Mesodermal cell (in vitro differentiated cells): ENCODE measurements at regions not wholly inside any gene's neighbourhood (a gene's known extent, or its start where the extent isn't known, plus 50 kb on each side); places are given as distances from the start of the nearest gene placed in this dataset.

Experiments used
- H3K27ac ChIP-seq: 2 replicates; pipeline ENCODE4 v1.7.0; 2013; ENCODE audit warnings: mild to moderate bottlenecking, low read depth, low read length, moderate library complexity; ENCODE audit not compliant: severe bottlenecking
- H3K36me3 ChIP-seq: 2 replicates; pipeline ENCODE4 v1.7.1; 2013; ENCODE audit warnings: mild to moderate bottlenecking, low read length, moderate library complexity; ENCODE audit not compliant: control insufficient read depth, insufficient read depth
- H3K4me1 ChIP-seq: one replicate; pipeline ENCODE4 v1.7.1; 2013; ENCODE audit warnings: mild to moderate bottlenecking, low read length; ENCODE audit not compliant: insufficient read depth, control insufficient read depth, poor library complexity, severe bottlenecking
- H3K4me3 ChIP-seq: 2 replicates; pipeline ENCODE4 v1.7.0; 2013; ENCODE audit warnings: low read length, control low read depth, mild to moderate bottlenecking; ENCODE audit not compliant: insufficient read depth, poor library complexity, severe bottlenecking; ENCODE audit errors: extremely low read depth
- H3K9me3 ChIP-seq: 2 replicates; pipeline ENCODE4 v1.7.1; 2013; ENCODE audit warnings: mild to moderate bottlenecking, low read length, moderate library complexity; ENCODE audit not compliant: control insufficient read depth
- WGBS, 2 experiments: methylation state at CpG; one replicate each; pipeline ENCODE4 v1.1.5; 2013; ENCODE audit warnings: missing lambda C conversion rate in 2 of 2; ENCODE audit not compliant: insufficient coverage in 2 of 2; 5-methylcytosine and 5-hydroxymethylcytosine counted together

DNA sequence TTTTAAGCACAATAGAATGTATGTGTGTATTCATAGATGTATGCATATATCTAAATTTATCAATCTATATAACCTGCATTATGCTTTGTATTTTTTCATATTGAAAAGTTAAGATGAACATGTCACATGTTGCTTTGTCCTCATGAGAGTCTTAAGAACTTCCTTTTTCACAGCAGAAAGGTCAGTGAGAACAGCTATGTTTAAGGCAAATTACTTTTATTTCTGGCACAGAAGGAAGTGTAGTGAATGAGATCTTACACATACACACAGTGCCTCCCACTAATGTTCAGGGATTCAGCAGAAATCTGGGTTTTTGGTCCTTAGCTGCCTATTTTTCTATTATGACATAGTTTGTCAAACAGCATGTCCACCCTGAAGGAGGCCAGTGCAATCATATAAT, 134.8 kb downstream of the TMEM26 start:
- Histone ChIP-seq H3K4me1 (no peaks in the 10 kb centered on the region), H3K36me3 (no peaks in the 10 kb centered on the region), H3K27ac (no peak overlapping the region), H3K4me3 (no peak overlapping the region), H3K9me3 (no peaks in the 10 kb centered on the region)

DNA sequence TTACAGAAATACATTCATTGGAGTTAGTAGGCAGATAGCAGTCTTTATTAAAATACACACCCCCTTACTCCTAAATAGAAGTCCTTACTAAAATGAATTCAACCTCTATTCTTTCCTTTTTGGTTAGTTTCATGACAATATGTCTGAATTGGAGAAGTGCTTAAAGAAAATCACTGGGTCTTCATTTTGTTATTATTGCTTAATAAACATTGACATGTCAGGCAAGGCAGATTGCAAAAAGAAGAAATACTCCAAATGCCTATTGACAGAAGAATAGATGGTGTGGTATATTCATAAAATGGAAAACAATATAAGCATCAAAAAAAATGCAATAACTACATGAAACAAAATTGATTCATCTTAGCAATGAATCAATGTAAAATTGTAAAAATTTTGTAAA, 135.5 kb downstream of the TMEM26 start:
- H3K27ac ChIP-seq: no peak overlapping the region
- H3K36me3 ChIP-seq: no peaks in the 10 kb centered on the region
- no peaks in the 10 kb centered on the region for H3K9me3 ChIP-seq
- H3K4me1 ChIP-seq: no peaks in the 10 kb centered on the region
- no peak overlapping the region for H3K4me3 ChIP-seq

DNA sequence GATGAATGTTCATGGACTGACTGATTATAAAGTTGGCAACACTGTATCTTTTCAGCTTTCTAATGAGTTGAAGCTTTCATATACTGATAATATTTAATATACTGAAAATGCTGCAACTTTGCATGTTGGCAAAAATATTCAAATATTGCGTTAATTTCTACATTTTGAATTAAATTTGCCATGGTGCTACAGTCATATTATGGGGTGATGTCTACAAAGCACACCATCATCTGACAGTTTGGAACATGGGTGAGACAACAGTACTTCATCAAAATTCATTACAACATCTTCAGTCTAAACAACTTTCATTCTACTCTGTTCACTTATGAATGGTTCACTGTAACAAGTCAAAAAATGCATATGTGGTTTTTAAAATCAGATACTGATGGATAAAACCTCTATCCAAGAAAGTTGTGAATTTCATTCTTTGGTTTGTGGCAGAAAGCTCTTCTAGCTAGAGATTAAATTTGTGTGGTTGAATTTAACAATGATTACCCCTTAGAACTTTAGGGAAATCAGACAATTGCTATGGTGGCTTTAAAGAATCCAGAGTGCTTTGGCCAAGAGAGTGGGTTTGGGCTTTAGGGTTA, 136.4 kb downstream of the TMEM26 start:
- H3K27ac ChIP-seq: no peak overlapping the region
- no peak overlapping the region for H3K4me3 ChIP-seq
- H3K4me1 ChIP-seq: no peaks in the 10 kb centered on the region
- WGBS, 2 experiments: no CpG with 5 or more reads among the region's 1 CpG
- H3K9me3 ChIP-seq: no peaks in the 10 kb centered on the region
- H3K36me3 ChIP-seq: no peaks in the 10 kb centered on the region

DNA sequence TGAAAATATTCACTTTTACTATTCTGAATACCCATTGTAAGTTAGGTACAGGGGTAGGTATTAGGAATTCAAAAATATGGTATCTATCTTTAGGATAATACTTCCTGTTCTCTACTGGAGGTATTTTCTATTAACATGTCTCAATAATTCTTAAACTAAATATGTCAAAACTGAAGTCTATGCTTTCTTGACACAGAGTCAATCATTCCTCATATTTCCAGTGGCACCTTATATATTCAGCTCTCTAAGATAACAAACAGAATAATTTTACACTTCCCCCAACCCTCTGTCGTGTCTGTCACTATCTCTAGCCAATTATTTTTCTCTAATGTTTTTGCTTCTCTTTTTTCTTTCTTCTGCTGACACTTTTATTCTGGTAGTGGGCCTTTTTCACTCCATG, 138.9 kb downstream of the TMEM26 start:
- H3K27ac ChIP-seq: no peak overlapping the region
- WGBS, 2 experiments: 80 to 88% methylated on average over 1 of the region's 1 CpG
- H3K4me1 ChIP-seq: no peaks in the 10 kb centered on the region
- no peaks in the 10 kb centered on the region for H3K9me3 ChIP-seq
- H3K36me3 ChIP-seq: no peaks in the 10 kb centered on the region
- H3K4me3 ChIP-seq: no peak overlapping the region

DNA sequence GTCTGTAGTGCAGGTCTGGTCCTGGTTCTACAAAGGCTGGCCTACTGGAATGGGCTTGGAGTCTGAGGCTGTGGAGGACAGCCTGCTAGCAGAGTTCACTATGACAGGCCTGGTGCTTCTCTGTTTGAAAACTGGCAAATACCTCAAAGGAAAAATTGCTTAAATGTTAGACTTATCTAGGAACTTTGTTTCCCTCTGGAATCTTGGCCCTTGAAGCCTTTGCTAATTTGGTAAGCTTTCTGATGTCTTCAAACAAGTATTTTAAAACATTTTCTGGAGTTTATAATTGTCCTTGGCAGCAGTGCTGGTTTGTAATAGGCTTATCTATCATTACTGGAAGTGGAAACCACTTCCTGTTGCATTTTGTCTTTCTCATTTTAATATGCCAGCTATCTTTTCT, 139.7 kb downstream of the TMEM26 start:
- no peaks in the 10 kb centered on the region for H3K36me3 ChIP-seq
- H3K27ac ChIP-seq: no peak overlapping the region
- H3K4me1 ChIP-seq: no peaks in the 10 kb centered on the region
- no peak overlapping the region for H3K4me3 ChIP-seq
- no peaks in the 10 kb centered on the region for H3K9me3 ChIP-seq

DNA sequence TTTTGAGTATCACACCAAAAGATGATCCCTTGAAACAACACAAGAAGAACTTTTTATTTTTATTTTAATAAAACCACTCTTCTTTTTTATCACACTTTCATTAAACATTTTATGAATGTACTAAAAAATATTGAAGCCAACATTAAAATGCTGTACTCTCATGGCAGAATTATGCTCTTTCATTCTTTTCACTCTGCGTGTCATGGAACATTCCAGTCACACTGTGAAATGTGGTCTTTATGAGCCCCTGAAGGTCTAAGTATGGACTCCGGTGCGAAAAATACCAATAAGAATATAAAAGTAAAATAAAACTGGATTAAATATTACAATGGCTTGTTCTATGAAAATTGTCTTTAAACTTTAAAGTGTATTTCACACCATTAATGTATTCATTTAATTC, 148.4 kb downstream of the TMEM26 start:
- Histone ChIP-seq H3K4me3 (no peak overlapping the region), H3K4me1 (no peaks in the 10 kb centered on the region), H3K36me3 (no peaks in the 10 kb centered on the region), H3K27ac (no peak overlapping the region), H3K9me3 (no peaks in the 10 kb centered on the region)
- WGBS, 2 experiments: no CpG with 5 or more reads among the region's 3 CpGs

DNA sequence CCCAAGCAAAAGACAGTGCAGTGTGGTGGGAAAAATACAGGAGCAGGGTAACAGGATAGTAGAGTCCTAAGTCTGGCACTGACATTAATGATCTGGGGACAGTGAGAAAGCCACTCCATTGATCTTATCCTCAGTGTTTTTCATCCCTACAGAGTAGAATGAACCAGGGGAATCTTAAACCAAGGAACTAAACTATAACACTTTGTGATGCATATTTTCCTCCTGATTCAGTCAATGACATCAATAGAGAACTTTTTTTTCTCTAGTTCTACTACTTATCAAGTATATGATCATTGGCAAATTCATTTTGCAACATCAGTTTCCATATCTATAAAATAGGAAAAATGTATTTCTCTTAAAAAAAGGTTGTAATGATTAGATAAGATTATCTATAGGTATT, 151.1 kb downstream of the TMEM26 start:
- no peaks in the 10 kb centered on the region for H3K4me1 ChIP-seq
- no peak overlapping the region for H3K4me3 ChIP-seq
- no peaks in the 10 kb centered on the region for H3K36me3 ChIP-seq

DNA sequence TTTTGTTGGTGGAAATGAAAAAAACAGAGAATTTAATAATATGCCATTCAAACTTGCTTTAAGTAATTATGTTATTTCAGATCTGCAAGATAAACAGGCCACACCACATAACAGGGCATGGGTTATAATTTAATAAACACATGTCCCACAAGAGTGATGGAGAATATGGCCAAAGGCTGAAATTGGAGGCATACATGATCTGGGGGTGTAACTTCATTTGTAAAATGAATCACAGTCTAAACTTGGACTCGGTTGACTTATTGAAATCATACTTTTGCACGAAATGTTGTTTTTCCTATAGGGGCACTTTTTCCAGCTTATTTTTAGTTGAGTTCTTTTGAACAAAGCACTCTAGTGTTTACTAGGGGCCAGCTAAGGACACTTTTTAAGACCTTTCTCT, 151.6 kb downstream of the TMEM26 start:
- Histone ChIP-seq H3K4me1 (no peaks in the 10 kb centered on the region), H3K9me3 (peaks cover 5% of the 10 kb centered on the region), H3K4me3 (no peak overlapping the region), H3K36me3 (no peaks in the 10 kb centered on the region), H3K27ac (no peak overlapping the region)
- whole genome bisulfite sequencing, 2 experiments: 80% methylated on average over 1 of the region's 2 CpGs; no CpG with 5 or more reads in 1 of the 2 experiments

More for the DNA sequence above, 151.1 kb downstream of the TMEM26 start:
- no peak overlapping the region for H3K27ac ChIP-seq
- H3K9me3 ChIP-seq: peaks cover 5% of the 10 kb centered on the region

DNA sequence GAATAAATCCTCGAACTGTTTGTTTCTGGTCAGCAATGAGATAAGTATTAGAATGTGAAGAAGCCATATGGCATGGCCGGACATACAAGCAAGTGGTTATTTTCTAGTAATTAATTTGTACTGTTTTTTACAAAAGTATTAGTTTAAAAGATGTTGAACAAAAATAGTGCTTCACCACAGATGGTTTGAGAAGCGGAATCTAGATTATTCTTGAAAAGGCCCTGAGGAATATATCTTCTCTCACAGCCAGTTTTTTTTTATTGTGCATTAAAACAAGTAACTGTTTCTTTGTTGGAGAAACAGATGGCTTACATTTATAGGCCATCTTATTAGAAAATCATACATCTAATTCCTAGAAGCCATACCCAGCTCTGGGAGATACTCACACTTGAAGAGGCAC, 153.3 kb downstream of the TMEM26 start:
- Histone ChIP-seq H3K4me1 (no peaks in the 10 kb centered on the region), H3K9me3 (peaks cover 5% of the 10 kb centered on the region), H3K4me3 (no peak overlapping the region), H3K27ac (no peak overlapping the region), H3K36me3 (no peaks in the 10 kb centered on the region)
- 100% methylated on average over 2 of the region's 3 CpGs; no CpG with 5 or more reads in 1 of the 2 experiments for WGBS, 2 experiments

DNA sequence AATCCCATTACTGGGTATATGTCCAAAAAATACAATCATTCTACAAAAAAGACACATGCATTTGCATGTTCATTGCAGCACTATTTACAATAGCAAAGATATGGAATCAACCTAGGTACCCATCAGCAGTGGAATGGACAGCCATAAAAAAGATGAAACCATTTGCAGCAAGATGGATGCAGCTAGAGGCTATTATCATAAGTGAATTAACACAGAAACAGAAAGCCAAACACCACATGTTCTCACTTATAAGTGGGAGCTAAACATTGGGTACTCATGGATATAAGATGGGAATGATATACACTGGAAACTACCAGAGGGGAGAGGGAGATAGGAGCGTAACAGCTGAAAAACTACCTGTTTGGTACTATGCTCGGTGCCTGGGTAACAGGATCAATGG, 154.0 kb downstream of the TMEM26 start:
- H3K27ac ChIP-seq: no peak overlapping the region
- H3K4me1 ChIP-seq: no peaks in the 10 kb centered on the region
- H3K9me3 ChIP-seq: peaks cover 5% of the 10 kb centered on the region
- no peaks in the 10 kb centered on the region for H3K36me3 ChIP-seq
- WGBS, 2 experiments: no CpG with 5 or more reads among the region's 2 CpGs
- H3K4me3 ChIP-seq: no peak overlapping the region

DNA sequence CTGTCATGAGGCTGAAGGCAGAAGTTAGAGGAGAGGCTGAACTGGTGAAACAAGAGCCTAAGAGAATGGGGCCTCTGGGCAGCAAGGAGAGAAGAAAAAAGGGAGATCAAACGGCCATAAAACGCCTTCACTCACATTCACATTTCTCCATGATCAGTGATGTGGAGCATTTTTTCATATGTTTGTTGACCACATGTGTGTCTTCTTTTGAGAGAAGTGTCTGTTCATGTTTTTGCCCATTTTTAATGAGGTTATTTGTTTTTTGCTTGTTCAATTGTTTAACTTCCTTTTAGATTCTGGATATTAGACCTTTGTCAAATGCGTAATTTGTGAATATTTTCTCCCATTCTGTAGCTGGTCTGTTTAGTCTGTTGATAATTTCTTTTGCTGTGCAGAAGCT, 155.0 kb downstream of the TMEM26 start:
- no peaks in the 10 kb centered on the region for H3K36me3 ChIP-seq
- H3K4me3 ChIP-seq: no peak overlapping the region
- WGBS, 2 experiments: 100% methylated on average over 1 of the region's 3 CpGs; no CpG with 5 or more reads in 1 of the 2 experiments
- H3K9me3 ChIP-seq: peaks cover 5% of the 10 kb centered on the region
- H3K27ac ChIP-seq: no peak overlapping the region
- no peaks in the 10 kb centered on the region for H3K4me1 ChIP-seq

DNA sequence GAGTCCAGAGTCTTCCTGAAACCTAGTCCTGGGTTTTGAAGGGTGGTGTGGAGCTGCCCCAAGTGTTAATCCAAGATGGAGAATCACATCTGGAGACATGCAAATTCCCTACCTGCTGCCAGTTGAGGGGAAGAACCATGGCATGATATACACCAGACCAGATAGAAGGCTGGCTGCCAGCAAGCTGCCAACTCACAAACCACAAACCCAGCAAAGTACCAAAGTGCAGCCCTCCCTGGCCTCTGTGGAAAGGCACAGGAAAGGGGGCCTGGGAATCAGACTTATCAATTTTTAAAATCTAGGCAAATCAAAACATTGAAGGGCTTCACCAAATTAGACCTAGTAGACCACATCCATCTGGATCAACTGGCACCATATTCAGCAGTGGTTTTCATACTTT, 157.0 kb downstream of the TMEM26 start:
- H3K9me3 ChIP-seq: peaks cover 5% of the 10 kb centered on the region
- H3K27ac ChIP-seq: no peak overlapping the region
- no peaks in the 10 kb centered on the region for H3K4me1 ChIP-seq
- H3K4me3 ChIP-seq: no peak overlapping the region
- no peaks in the 10 kb centered on the region for H3K36me3 ChIP-seq
